ENCODE measurements at regions not wholly inside any gene's neighbourhood (a gene's known extent, or its start where the extent isn't known, plus 50 kb on each side); places are given as distances from the start of the nearest gene placed in this dataset.

DNA sequence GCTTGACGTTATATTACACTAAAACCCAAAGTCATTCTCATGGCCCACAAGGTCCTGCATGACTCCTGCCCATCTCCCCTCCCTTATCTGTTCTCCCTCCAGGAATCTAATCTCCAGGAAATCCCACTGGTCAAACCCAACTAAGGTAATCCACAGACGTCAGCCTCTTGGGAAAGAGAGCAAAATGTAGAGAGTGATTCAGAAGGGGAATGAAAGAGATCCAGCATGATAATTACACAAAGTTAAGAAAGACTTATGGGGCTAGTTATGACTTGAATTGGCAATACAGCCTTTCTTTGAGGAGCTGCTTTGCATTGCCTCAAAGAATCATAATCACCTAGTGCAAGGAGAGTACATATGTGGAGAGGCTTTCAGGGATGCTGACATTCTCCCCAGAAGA is 137.8 kb upstream of the MYRIP start:
- ChIA-PET CTCF (no interaction called here), POLR2A (ENCODE audit: unreplicated experiment) (no interaction called here)
- Histone ChIP-seq H3K9me3 (ENCODE audit: insufficient read depth, low read depth) (no peaks in the 10 kb centered on the region), H3K4me3 (no peak overlapping the region), H2AFZ (no peak overlapping the region), H3F3A (ENCODE audit: insufficient read depth, low read depth) (no peaks in the 10 kb centered on the region), H3K4me1 (replicated peaks; ENCODE audit: insufficient read depth) (no peaks in the 10 kb centered on the region), H3K27me3 (ENCODE audit: insufficient read depth, low read depth) (0 out of 2 replicates have a peak, but pooled peaks cover under 1% of the 10 kb centered on the region), H3K79me2 (ENCODE audit: low read depth) (no peaks in the 10 kb centered on the region), H3K36me3 (ENCODE audit: low read depth) (no peaks in the 10 kb centered on the region), H3K9me2 (ENCODE audit: insufficient read depth) (no peaks in the 10 kb centered on the region), H3K27ac (no peak overlapping the region), H3K4me2 (no peak overlapping the region), H4K20me1 (ENCODE audit: insufficient read depth) (no peaks in the 10 kb centered on the region)
- intact Hi-C loops (cut with micrococcal nuclease; ENCODE audit: unreplicated experiment): no loop called here
- DNase-seq: no peak
- BruUV-seq (replicated peaks): no TSS peak
- no peak for TF ChIP-seq EZH2 (IDR thresholded peaks at IDR 0.05; ENCODE audit: low read depth)
- TF ChIP-seq, protein P1, sequence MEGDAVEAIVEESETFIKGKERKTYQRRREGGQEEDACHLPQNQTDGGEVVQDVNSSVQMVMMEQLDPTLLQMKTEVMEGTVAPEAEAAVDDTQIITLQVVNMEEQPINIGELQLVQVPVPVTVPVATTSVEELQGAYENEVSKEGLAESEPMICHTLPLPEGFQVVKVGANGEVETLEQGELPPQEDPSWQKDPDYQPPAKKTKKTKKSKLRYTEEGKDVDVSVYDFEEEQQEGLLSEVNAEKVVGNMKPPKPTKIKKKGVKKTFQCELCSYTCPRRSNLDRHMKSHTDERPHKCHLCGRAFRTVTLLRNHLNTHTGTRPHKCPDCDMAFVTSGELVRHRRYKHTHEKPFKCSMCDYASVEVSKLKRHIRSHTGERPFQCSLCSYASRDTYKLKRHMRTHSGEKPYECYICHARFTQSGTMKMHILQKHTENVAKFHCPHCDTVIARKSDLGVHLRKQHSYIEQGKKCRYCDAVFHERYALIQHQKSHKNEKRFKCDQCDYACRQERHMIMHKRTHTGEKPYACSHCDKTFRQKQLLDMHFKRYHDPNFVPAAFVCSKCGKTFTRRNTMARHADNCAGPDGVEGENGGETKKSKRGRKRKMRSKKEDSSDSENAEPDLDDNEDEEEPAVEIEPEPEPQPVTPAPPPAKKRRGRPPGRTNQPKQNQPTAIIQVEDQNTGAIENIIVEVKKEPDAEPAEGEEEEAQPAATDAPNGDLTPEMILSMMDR (conservative IDR thresholded peaks at IDR 0.05): no peak

DNA sequence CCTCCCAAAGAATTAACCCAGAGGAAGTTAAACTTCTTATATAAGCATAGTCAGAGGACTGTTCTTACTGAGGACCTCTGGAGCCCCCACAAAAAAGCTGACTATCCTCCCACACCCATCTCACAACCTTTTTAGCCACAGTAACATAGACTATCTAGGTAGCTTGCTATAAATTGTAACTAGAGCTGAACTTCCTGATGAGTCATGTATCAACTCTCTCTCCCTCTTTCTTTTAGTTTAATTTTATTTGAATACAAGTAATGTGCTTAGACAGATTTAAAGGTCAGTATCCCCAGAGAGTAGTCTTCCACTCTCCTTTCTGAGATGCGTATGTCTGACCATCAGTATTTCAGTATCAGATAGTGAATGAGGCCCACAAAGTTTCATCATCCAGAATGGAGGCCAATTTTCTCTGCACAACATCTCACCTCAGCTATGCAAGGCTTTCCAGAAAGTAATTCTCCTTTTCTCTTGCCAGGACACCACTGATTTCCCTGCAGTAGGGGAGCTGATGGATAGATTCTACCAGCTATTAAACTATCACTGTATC is 104.0 kb upstream of the MYRIP start:
- intact Hi-C loops (cut with micrococcal nuclease; ENCODE audit: unreplicated experiment): no loop called here
- BruUV-seq (replicated peaks): no TSS peak
- H3K36me3 ChIP-seq (ENCODE audit: low read depth): no peaks in the 10 kb centered on the region
- H3K9me2 ChIP-seq (ENCODE audit: insufficient read depth): no peaks in the 10 kb centered on the region
- TF ChIP-seq EZH2 (IDR thresholded peaks at IDR 0.05; ENCODE audit: low read depth): no peak
- TF ChIP-seq, protein P1 (conservative IDR thresholded peaks at IDR 0.05): no peak
- no peak for DNase-seq
- no peaks in the 10 kb centered on the region for H3K4me1 ChIP-seq (replicated peaks; ENCODE audit: insufficient read depth)
- H2AFZ ChIP-seq: no peak overlapping the region
- no peaks in the 10 kb centered on the region for H4K20me1 ChIP-seq (ENCODE audit: insufficient read depth)
- no peaks in the 10 kb centered on the region for H3F3A ChIP-seq (ENCODE audit: insufficient read depth, low read depth)
- no peaks in the 10 kb centered on the region for H3K9me3 ChIP-seq (ENCODE audit: insufficient read depth, low read depth)
- 0 out of 2 replicates have a peak, but pooled peaks cover 3% of the 10 kb centered on the region for H3K27me3 ChIP-seq (ENCODE audit: insufficient read depth, low read depth)
- POLR2A ChIA-PET (ENCODE audit: unreplicated experiment): no interaction called here
- CTCF ChIA-PET: no interaction called here
- H3K79me2 ChIP-seq (ENCODE audit: low read depth): no peaks in the 10 kb centered on the region
- no peak overlapping the region for H3K27ac ChIP-seq
- no peak overlapping the region for H3K4me2 ChIP-seq
- H3K4me3 ChIP-seq: no peak overlapping the region

- no peaks in the 10 kb centered on the region for H3K79me2 ChIP-seq (ENCODE audit: low read depth)
- no peaks in the 10 kb centered on the region for H3F3A ChIP-seq (ENCODE audit: insufficient read depth, low read depth)
- intact Hi-C loops (cut with micrococcal nuclease; ENCODE audit: unreplicated experiment): loop anchor here (1.0 kb wide), 1 partner anchor 472 kb away; no protein-coding TSS in a partner anchor
- H3K9me3 ChIP-seq (ENCODE audit: insufficient read depth, low read depth): no peaks in the 10 kb centered on the region
- H3K4me3 ChIP-seq: no peak overlapping the region
- no peak for TF ChIP-seq EZH2 (IDR thresholded peaks at IDR 0.05; ENCODE audit: low read depth)
- TF ChIP-seq, protein P1 (conservative IDR thresholded peaks at IDR 0.05): peak; percentile 72
- 0 out of 2 replicates have a peak, but pooled peaks cover 3% of the 10 kb centered on the region for H3K27me3 ChIP-seq (ENCODE audit: insufficient read depth, low read depth)
- no peak overlapping the region for H2AFZ ChIP-seq
- no peaks in the 10 kb centered on the region for H3K36me3 ChIP-seq (ENCODE audit: low read depth)
- BruUV-seq (replicated peaks): no TSS peak
- ChIA-PET CTCF (interaction anchor here (0.7 kb wide), 1 partner anchor 1542 kb away, joined by 5 read pairs; no protein-coding TSS in a partner anchor), POLR2A (ENCODE audit: unreplicated experiment) (no interaction called here)
- no peaks in the 10 kb centered on the region for H4K20me1 ChIP-seq (ENCODE audit: insufficient read depth)
- H3K9me2 ChIP-seq (ENCODE audit: insufficient read depth): no peaks in the 10 kb centered on the region
- H3K4me2 ChIP-seq: no peak overlapping the region
- no peak overlapping the region for H3K27ac ChIP-seq
- H3K4me1 ChIP-seq (replicated peaks; ENCODE audit: insufficient read depth): no peaks in the 10 kb centered on the region
- no peak for DNase-seq
These were observed 102.0 kb upstream of the MYRIP start for GRCh38 chr3:39707314-39707909.
